Chondrocyte (in vitro differentiated cells): ENCODE measurements at regions not wholly inside any gene's neighbourhood (a gene's known extent, or its start where the extent isn't known, plus 50 kb on each side); places are given as distances from the start of the nearest gene placed in this dataset.

Experiments
- DNase-seq: peaks from one replicate; pipeline ENCODE4 v3.0.0; 2021; ENCODE audit warnings: mixed read lengths, low spot score
- H3K27ac Mint-ChIP-seq: one replicate; pipeline ENCODE4 v1.8.0; 2021; ENCODE audit warnings: mild to moderate bottlenecking, moderate library complexity, mixed read lengths; ENCODE audit not compliant: unreplicated experiment
- H3K27me3 Mint-ChIP-seq: 2 replicates; pipeline ENCODE4 v1.8.0; 2021; ENCODE audit warnings: low read depth, mixed read lengths
- H3K36me3 Mint-ChIP-seq: 2 replicates; pipeline ENCODE4 v1.8.0; 2021; ENCODE audit warnings: low read depth, mixed read lengths
- H3K4me1 Mint-ChIP-seq: 2 replicates; pipeline ENCODE4 v1.8.0; 2021; ENCODE audit warnings: low read depth, mild to moderate bottlenecking, mixed read lengths
- H3K4me3 Mint-ChIP-seq: one replicate; pipeline ENCODE4 v1.8.0; 2021; ENCODE audit warnings: mild to moderate bottlenecking, moderate library complexity, mixed read lengths; ENCODE audit not compliant: unreplicated experiment
- H3K9me3 Mint-ChIP-seq: 2 replicates; pipeline ENCODE4 v1.8.0; 2021; ENCODE audit warnings: low read depth, mixed read lengths
- CTCF ChIP-seq: fragments of 200-600 bp; sonication (generic); IDR thresholded peaks from 2 replicates; pipeline ENCODE4 v1.5.0; 2021; ENCODE audit warnings: antibody characterized with exemption, mild to moderate bottlenecking, moderate library complexity

GRCh38 chr12:111067498-111067897 lies 147.1 kb upstream of the MYL2 start:
- Mint-ChIP-seq H3K27me3 (peaks cover 46% of the 10 kb centered on the region), H3K27ac (no peak overlapping the region), H3K4me1 (peaks cover 4% of the 10 kb centered on the region), H3K36me3 (no peaks in the 10 kb centered on the region), H3K9me3 (peaks cover 5% of the 10 kb centered on the region), H3K4me3 (no peak overlapping the region)
- no peak for DNase-seq
- no peak for TF ChIP-seq CTCF

GRCh38 chr12:111066744-111067437 lies 146.5 kb upstream of the MYL2 start:
- H3K9me3 Mint-ChIP-seq: peaks cover 3% of the 10 kb centered on the region
- no peak overlapping the region for H3K27ac Mint-ChIP-seq
- H3K36me3 Mint-ChIP-seq: no peaks in the 10 kb centered on the region
- DNase-seq: no peak
- peaks cover 4% of the 10 kb centered on the region for H3K4me1 Mint-ChIP-seq
- H3K27me3 Mint-ChIP-seq: peaks cover 40% of the 10 kb centered on the region
- TF ChIP-seq CTCF: no peak
- no peak overlapping the region for H3K4me3 Mint-ChIP-seq

GRCh38 chr12:111064982-111065381 lies 144.6 kb upstream of the MYL2 start:
- Mint-ChIP-seq H3K36me3 (no peaks in the 10 kb centered on the region), H3K4me3 (no peak overlapping the region), H3K27me3 (peaks cover 24% of the 10 kb centered on the region), H3K27ac (no peak overlapping the region), H3K4me1 (peaks cover 4% of the 10 kb centered on the region), H3K9me3 (no peaks in the 10 kb centered on the region)
- no peak for TF ChIP-seq CTCF
- no peak for DNase-seq

GRCh38 chr12:111064154-111064553 lies 143.8 kb upstream of the MYL2 start:
- H3K4me1 Mint-ChIP-seq: peaks cover 4% of the 10 kb centered on the region
- H3K9me3 Mint-ChIP-seq: no peaks in the 10 kb centered on the region
- peaks cover 18% of the 10 kb centered on the region for H3K27me3 Mint-ChIP-seq
- H3K27ac Mint-ChIP-seq: no peak overlapping the region
- DNase-seq: no peak
- no peak for TF ChIP-seq CTCF
- no peak overlapping the region for H3K4me3 Mint-ChIP-seq
- H3K36me3 Mint-ChIP-seq: no peaks in the 10 kb centered on the region

- no peak overlapping the region for H3K4me3 Mint-ChIP-seq
- H3K27ac Mint-ChIP-seq: no peak overlapping the region
- no peaks in the 10 kb centered on the region for H3K9me3 Mint-ChIP-seq
- no peak for TF ChIP-seq CTCF
- peaks cover 4% of the 10 kb centered on the region for H3K4me1 Mint-ChIP-seq
- H3K36me3 Mint-ChIP-seq: no peaks in the 10 kb centered on the region
- no peak for DNase-seq
- peaks cover 17% of the 10 kb centered on the region for H3K27me3 Mint-ChIP-seq
These were observed 143.1 kb upstream of the MYL2 start for GRCh38 chr12:111063295-111064026.
